ENCODE measurements at regions not wholly inside any gene's neighbourhood (a gene's known extent, or its start where the extent isn't known, plus 50 kb on each side); places are given as distances from the start of the nearest gene placed in this dataset.

DNA sequence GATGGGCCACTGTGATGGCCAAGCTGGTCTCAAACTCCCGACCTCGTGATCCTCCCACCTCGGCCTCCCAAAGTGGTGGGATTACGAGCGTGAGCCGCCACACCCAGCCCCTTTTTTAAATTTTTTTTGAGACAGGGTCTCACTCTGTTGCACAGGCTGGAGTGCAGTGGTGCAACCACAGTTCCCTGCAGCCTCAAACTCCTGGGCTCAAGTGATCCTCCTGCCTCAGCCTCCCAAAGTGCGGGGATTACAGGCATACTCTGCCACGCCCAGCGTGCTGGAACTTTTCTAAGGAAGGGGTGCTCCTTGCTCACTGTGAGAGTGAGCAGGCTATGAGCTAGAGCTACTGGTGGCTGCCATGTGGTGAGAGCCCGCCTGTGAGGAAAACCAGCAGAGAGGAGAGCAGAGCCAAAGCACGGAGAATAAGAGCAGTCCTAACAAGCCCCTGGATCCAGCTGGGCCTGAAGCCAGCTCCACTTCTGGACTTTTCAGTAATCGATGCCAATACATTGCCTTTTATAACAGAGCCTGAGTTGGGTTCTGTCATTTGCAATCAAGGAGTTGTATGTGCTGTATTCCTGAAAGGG, 75.5 kb upstream of the UNC5A start:
- DNase-seq = no peak

DNA sequence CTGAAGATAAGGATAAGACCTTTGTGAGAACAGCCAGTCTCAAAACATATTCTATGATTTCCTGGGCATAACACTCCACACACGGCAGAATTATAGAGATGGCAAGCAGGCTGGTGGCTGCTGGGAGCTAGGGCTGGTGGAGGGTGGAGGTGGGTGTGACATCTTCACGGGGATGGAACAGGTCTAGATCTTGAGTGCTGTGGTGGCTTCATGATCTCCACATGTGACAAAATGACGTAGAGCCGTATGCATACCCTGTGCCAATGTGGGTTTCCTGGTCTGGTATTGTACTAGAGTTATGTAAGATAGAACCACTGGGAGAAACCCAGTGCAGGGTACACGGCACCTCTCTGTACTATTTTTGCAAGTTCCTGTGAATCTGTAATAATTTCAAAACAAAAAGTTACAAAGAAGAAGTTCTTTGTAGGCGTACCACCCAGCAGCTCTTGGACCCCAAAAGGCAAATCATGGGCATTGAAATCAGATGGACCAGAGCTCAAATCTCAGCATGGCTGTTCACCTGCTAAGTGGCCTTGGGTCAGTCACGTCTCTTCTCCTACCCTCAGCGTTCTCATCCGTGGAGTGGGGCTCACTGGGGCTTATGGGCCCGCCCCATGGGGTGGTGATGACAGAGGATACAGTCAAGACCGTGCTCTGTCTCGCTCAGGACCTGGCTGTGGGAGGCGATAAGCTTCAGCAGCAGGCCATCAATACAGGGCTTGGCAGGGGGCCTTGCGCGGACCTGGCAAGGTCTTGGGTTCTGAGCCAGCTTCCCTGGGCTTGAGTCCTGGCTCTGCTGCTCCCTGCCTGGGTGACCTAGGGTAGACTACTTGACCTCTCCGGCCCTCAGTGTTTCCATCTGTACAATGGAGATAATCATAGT, 74.7 kb upstream of the UNC5A start:
- no peak for DNase-seq

DNA sequence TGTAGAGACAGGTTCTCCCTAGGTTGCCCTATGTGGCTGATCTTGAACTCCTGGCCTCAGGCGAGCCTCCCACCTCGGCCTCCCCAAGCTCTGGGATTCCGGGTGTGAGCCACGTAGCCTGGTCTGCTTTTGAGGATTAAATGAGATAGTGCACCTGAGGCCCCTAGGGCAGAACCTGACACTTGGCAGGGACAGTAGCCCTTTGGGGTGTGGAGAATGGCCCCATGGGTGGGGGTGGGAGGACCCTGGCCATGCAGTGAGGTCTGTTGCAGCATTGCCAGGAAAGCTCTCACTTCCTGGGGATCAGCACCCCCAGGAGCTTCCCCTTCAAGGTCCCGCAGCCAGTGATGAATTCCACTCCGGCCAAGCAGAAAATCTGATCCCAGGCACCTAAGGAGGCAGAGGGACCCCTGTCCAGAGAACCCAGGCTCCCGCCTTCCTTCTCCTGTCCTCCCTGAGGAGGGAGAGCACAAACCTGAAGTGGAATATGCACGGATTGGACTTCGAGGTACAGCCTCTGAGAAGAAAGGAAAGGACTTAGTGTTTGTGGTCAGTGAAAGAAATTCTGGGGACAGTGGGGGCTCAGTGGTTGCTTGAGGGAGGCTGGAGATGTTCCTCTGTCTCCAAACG, 73.9 kb upstream of the UNC5A start:
- no peak for DNase-seq

DNA sequence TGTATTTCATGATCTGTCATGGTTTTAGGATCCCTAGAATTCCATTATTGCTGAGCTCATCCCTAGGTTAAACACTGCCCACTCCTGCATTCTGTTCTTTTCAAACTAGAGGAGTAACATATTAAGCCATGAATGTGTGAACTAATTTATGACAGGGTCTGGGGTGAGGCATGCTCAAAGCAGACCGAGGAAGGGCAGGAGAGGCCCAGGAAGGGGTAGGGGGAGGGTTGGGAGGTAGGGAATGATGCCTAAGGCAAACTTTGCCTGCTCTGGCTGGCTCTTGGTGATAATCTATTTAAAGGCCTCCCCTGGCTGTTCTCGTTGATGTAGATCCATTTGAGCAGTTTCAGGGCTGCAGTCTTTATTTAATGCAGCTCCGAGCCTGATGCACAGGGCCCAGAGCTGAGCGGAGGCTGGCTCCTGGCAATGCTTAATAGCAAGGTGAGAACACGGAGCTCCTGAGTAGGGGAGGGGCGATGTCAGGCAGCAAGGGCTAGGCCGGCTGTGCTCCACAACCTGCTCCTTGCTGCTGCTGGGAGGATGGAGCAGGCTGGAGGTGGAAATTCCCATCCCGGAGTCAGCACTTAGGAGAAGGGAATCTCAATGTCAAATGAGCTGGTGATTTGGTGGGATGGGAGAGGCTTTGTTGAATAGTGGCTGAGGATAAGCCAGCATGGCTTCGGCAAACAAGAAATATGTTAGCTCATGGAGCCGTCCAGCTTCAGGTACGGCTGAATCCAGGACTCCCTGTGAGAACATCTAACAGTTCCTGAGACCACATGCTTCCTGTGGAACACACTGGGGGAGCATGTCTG, 73.2 kb upstream of the UNC5A start:
- DNase-seq = no peak

DNA sequence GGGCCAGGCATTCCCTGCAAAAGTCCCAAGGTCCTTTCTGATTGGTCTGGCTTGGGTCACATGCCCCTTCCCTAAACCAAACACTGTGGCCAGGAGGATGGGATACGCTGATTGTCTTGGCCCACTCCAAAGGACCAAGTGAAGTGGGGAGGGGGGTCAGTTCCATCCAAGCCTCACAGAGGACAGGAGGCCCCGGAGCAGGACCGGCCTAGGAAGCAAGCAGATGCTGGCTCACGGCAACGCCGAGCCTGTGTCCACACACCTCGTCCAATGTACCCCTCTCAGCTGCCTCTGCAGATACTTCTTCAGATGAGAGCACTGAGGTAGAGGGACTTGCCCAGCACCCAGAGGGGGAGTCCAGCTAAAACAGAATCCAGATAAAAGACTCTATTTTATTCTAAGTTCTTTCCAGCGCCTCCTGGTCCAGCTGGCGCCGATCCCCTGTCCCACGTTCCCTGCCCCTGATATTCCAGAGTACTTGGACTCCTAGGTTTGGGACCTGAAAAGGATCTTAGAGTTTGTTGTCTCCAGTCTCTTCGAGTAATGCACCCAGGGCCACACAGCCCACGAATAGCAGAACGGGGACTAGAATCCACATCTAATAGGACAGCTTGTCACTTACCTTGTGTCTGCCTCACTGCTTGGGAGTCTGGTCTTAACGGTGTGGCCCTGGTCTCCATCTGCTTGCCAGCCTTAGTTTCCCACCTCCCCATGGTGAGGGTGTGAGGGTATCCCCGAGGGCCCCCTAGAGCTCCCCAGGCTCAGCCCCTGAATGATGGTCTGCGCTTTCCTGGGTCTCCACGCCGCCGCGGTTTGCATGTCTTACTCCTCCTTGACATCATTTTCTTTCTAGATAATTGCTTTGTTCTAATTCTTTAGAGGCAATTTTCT, 72.4 kb upstream of the UNC5A start:
- no peak for DNase-seq

DNA sequence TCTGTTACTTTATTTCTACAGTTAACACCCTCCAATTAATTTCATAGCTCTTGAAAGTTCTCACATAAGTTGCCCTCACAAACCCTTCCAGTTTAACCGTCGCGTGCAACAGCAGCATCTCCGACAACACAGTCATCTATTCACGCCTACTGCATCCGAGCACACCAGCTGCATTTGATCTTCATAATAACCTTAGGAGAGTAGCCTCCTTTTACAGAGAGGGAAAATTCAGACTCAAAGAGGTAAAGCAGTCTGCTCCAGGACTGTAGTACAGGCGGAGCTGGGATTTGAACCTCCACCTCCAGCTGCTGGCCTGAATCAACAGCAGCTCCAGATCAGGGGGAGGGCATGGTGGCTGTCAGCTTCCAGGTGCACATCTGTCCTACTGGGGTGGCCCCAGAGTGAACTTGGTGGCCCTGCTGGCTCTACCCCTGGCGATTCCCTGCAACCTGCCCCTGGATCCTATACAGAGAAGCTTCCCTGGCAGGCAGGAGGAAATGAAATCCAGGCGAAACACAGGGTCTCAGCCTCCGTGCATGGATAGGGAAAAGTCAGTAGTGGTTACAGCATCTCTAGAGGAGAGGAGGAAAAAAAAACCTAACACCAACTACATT, 71.6 kb upstream of the UNC5A start:
- DNase-seq = no peak

DNA sequence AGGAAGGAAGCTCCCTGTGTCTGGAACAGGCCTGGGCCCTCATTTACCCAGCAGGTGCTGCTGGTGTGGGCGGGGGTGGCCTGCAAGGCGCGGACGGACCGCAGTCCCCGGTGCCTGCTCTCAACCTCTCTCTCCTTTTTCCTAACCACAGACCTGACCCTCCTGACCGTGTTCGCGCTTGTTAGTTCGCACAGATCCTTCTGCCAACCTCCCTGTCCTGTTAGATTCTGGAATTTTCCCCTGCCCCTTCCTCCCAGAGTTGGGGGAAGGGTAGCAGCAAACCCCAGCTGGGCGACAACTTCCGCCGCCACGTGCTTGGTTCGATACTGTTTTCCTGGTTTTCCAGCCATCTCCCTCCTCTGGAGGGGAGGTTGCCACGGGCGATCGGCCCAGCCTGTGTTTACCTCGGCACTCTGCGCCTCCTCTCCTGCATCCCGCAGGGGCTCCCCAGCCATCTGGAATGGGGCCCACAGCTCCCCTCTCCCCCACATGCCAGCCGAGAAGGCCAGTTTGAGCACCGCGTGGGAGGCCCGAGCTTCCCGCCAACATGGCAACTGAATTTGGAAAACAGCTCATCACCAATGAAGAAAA, 70.8 kb upstream of the UNC5A start:
- no peak for DNase-seq

DNA sequence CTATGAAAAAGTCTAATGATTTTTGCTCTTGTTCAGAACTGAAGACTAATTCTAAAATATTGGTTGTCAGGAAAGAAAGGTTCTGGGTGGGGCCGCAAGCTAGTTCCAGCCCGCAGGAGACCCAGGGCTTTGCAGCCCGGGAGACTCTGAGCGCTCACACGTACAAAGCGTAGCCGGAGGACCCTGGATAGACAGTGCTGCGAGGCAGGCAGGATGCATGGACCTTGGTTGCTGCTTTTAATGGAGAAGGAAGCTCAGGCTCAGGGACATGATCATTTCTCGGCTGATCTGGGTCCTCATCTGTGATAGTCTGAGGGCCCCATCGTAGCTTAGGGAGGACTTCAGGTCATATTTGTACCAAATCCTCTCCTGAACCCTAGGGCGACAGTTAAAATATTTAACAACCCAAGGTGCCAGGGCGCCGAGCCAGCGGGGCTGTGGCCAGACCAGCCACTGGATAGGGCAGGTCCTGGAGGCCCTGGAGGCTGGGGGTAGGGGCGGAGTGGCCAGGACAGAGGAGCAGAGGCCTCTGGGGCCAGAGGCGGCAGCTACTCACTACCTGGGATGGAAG, 70.1 kb upstream of the UNC5A start:
- DNase-seq = no peak

DNA sequence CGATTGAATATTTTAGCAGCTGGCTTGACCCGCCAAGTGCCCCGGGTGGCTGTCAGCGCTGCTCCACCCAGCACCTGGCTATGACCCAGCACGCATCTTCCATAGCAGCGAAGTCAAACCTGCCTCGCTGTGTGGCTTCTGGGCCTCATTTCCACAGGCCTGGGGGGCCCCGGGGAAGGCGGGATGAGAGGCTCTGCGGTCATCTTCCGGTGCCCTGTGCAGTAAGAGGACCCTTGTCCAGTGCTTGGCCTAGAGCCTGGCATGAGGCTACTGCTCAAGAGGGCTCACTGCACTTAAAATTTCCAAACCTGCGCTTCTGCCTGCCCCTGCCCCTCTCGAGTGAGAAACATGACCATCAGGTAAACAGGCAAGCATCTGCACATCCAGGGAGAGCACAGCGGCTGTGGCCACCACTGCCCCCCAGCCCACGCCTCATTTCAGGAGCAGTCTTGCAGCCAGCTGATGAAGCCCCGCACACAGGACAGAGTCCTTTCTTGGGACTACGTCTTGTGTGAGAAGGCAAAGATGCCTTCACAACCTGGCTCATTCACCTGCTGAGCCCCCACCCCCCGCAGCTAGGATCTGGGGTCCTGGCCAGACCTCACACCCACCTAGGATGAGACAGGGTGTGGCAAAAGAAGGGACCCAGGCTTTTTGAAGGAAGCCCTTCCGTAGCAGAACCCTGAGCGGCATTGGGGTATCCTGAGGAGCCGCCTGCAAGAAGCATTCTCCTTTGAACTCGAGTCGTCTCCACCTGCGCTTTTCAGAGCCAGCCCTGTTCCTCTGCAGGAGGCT, 69.5 kb upstream of the UNC5A start:
- no peak for DNase-seq

DNA sequence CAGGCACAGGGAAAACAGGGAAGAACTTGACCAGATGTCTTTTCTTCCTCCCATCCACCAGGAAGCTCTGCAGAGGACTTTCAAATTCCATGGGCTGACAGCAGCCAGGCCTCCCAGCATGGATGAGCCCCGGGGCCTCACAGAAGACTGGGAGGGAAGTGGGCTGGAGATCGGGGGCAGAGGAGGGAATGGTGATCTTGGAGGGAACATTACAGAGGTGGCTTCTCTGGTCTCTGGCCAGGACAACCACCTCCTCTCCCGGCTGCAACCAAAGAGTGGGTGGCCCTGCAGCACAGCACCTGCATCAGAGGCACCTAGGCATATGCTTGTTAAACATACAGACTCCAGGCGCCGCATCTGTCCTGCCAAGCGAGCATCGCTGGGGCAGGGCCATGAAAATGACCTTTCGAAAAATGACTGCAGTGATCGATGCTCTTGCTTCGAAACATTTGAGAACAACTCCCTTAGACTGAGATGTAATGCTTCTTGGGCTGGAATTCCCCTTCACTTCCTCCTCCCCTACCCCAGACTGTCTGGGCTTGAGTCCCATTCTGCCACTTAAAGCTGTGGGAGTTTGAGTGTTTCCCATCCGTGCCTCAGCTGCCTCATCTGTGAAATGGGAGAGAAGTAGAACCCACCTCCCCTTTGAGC, 68.7 kb upstream of the UNC5A start:
- DNase-seq = no peak

DNA sequence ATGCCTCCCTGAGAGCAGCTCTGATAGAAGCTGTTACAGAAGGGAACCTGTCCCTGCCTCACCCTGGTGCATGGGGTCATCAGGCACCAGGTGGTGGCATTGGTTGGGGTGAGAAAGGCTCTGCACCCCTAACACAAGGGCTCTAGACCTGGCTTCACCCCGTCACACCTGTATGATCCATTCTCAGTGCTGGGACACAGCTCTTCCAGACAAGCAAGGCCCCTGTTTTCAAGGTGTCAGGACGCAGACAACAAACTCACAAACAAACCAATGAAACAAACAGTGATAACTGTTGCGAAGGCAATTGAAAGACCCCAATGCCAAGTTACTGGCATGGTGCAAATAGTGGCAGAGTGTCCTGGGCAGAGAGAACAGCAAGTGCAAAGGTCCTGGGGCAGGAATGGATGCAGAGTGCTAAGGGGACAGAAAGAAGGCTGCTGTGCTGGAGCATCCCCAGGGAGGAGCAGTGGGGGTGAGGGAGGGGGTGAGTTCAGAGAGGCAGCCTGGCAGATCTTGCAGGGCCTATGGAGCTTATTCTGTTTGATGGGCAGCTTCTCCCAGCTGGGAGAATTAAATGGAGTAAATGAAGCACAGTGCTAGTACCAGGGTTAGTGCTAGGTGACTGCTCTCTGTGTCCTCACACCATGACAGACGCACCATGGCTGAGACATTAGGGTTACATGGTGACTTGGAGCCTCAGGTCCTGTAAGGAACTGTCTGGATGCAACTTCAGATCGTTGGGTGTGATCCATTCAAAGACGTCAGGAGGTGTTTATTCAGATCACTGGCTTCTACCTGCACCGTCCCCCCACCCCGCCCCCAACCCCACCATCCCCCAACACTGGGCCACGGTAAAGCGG, 67.9 kb upstream of the UNC5A start:
- no peak for DNase-seq

DNA sequence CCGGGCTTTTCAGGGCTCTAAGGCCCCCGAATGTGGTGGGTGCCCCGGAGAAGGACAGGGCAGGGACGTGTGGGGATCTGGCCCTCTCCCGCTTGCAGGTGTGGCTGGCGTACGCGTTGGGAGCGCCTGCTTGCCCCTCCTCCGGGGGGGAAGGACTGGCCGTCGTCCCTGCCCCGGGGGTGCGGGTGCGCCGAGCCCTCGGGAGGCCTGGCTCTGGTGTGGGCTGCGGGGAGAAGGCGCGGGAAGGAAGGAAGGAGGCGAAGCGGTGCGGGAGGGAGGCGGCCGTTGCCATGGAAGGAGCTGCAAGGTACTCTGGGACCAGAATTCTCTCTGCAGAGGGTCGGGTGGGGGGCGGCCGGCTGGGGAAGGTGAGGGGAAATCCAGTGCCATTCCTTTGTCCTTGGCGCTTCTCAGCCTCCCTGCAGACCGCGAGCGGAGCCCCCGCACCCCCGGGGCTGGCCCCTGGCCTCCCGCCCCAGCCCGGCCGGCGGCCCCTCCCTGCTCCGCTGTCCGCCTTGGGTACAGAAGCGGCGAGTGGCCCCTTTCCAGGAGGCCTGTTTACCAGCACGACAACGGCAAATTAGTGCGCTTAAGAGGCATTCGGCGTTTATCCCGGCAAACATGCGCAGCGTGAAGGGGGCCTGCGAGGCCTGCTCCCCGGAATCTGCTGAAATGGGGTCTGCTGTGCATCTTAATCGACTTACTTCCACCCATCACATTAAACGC, 67.1 kb upstream of the UNC5A start:
- no peak for DNase-seq

DNA sequence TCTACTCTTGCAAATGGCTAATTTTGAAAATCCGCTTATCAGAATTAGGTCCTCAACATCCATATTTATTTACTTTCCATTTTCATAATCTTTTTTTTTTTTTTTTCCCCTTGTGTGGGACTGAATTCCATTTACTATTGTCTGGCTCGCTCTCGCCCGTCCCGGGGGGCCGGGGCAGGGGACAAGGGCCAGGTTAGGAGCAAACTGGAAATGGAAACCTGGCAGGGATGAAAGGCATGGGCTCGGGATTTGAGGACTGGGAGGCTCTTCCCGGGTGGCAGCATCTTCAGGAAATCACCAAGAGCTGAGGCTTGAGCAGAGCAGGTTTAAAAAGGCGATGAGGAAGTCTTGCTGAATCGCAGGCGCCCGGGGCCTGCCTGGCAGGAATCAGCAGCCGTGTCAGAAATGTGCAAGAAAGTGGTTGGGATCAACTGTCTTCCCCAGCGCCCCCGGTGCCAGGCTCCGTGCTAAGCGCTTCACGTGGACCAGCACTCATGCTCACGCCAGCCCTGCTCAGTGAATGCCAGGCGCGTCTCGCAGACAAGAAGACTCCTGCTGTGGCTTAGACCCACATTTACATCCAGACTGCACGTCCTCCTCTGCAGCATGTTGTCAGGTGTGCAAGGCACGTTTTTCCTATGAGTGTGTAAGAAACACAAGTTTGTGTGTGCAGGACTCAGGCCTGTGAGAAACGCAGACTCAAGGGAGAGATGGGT, 66.3 kb upstream of the UNC5A start:
- DNase-seq = no peak

DNA sequence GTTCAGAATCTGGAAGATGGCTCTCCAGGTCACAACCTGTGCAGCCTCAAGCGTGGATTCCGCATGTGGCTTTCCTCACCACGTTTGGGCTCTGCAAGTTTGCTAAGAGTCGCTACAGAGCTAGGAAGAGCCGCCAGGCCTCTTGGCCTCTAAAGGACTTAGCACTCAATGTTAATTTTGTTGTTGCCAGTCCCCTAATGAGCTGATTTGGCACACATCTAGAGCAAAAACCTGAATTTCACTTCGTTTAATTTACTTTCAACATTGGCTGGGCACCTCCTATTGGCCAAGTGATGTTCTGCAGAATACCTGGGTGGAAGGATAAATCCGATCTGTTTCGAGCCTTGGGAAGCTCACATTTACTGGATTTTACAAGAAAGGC, 65.8 kb upstream of the UNC5A start:
- DNase-seq = no peak

DNA sequence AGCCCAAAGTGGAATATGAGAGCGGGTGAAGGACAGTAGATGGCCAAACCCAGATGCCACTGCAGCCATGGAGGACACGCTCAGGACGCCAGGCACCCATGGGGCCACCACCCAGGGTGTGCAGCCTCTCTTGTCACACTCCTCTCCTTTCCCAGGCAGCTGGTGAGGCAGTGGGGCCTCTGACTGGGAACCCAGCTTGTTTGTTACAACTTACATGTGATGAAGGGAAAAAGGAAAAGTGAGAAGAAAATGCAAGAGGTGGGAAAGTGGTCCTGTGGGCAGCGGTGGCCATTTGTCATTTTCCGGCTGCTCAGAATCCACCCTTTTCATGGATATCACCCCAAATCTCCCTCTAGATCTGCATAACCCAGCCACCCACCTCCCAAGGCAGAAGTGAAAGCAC, 62.7 kb upstream of the UNC5A start:
- DNase-seq = no peak

DNA sequence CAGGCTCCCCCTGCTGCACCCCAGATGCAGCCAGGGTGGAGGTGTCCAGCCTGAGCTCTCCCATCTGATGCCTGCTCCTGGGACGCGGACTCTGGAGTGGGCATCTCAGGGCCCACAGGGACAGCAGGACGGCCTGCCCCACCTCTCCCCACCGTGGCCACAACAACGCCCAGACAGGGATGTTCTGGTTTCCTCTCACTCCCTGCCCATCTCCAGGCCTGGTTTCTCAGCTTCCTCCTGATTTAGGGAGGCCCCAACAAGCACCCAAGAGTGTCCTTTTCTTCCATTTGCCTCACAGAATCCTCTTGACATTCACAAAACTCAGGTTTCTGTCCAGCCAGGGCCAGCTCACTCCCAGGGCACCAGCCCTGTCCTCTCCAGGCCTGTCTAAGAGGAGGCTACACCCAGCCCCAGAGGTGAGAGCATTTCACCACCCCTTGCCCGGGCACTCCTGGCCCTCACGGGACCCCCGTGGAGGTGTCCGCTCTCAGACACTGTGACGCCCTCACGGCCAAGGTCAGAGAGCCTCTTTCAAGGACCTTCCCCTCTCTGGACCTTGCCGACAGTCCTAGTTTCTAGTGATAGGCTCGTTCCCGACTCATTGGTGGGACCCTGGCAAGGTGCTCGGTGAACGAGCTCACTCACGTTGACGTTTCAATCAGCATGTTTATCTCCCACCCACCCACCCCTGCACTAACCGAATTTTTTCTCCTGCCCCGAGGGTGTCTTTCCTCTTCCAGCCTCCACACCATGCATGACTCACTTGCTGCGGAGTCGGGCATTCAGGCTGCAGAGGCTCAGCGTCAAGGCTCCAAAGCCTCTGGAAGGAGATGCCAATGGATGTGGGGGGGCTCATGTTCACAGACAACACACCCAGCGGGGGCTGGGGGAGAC, 62.0 kb upstream of the UNC5A start:
- DNase-seq = no peak

All from NCI-H510A (cell line).